HepG2 (cell line): ENCODE measurements at regions not wholly inside any gene's neighbourhood (a gene's known extent, or its start where the extent isn't known, plus 50 kb on each side); places are given as distances from the start of the nearest gene placed in this dataset.

Experiments used
- ATAC-seq: fragments of 200-7000 bp; cut with Tn5 transposase; 3 replicates; pipeline ENCODE4 v1.9.1; 2020; ENCODE audit warnings: mild to moderate bottlenecking, moderate library complexity
- BruUV-seq: library from RNA; stranded (reverse); fragments of 400-500 nt; replicated peaks from 2 replicates; lab custom pipeline; 2021; lab: Mats Ljungman, UMichigan
- CTCF ChIA-PET: fragments of 300-600 bp; formaldehyde crosslinking; extraction: SDS; loops from one replicate; lab custom pipeline; 2021; ENCODE audit warnings: low total read pairs, inconsistent platforms, low intra/inter-chr PET ratio; lab: Yijun Ruan, JAX
- POLR2A ChIA-PET: fragments of 350-600 bp; sonication (Branson Sonifier 250); formaldehyde crosslinking; loops from one replicate; lab custom pipeline; 2020; ENCODE audit warnings: antibody characterized with exemption, inconsistent platforms; lab: Yijun Ruan, JAX
- DNase-seq: peaks from one replicate; pipeline ENCODE4 v3.0.0-alpha.2; 2015; ENCODE audit warnings: low spot score
- FAIRE-seq: peaks from 3 replicates; lab custom pipeline; 2011; peaks lifted over from hg19 to GRCh38; lab: Jason Lieb, UNC
- H2AFZ ChIP-seq: one replicate; pipeline ENCODE4 v1.6.1; 2011; ENCODE audit warnings: low read length, inconsistent platforms
- H3K27ac ChIP-seq: fragments of 300-600 bp; 3 replicates; pipeline ENCODE4 v1.8.0; 2011; ENCODE audit warnings: mixed run types, mild to moderate bottlenecking, mixed read lengths, low read length, inconsistent platforms; ENCODE audit not compliant: insufficient read depth; ENCODE audit errors: extremely low read length
- H3K27me3 ChIP-seq, 2 experiments: fragments of 200-600 bp in 1 of 2; 2 replicates in 1 of 2; 3 replicates in 1 of 2; pipeline versions ENCODE4 v1.6.0 to v1.8.0; 2011; ENCODE audit warnings: low read length in 2 of 2, mild to moderate bottlenecking in 2 of 2, moderate library complexity in 2 of 2, inconsistent platforms in 1 of 2; ENCODE audit not compliant: insufficient read depth in 2 of 2, control insufficient read depth in 1 of 2
- H3K36me3 ChIP-seq, 2 experiments: fragments of 200-600 bp in 1 of 2; replicated peaks in 1 of 2; 2 replicates in 1 of 2; 3 replicates in 1 of 2; pipeline versions ENCODE4 v1.5.1 to v1.8.0; 2011; ENCODE audit warnings: low read length in 2 of 2, inconsistent platforms in 1 of 2; ENCODE audit not compliant: insufficient read depth in 2 of 2, control insufficient read depth in 1 of 2
- H3K4me1 ChIP-seq: 2 replicates; pipeline ENCODE4 v1.5.1; 2012; ENCODE audit warnings: low read length, inconsistent platforms; ENCODE audit not compliant: insufficient read depth
- H3K4me2 ChIP-seq: 2 replicates; pipeline ENCODE4 v1.6.0; 2011; ENCODE audit warnings: low read depth, low read length, inconsistent platforms
- H3K4me3 ChIP-seq, 3 experiments: fragments of 200-600 bp in 1 of 3; sonication (generic), shearing (Covaris generic) in 1 of 3; replicated peaks in 1 of 3; 2 replicates each; pipeline ENCODE4 v1.5.1; 2011 to 2016; ENCODE audit warnings: low read length in 3 of 3, inconsistent platforms in 2 of 3, low read depth in 2 of 3, mild to moderate bottlenecking in 2 of 3, control low read depth in 1 of 3, mixed read lengths in 1 of 3; ENCODE audit not compliant: insufficient read depth in 1 of 3
- H3K79me2 ChIP-seq: one replicate; pipeline ENCODE4 v1.6.1; 2011; ENCODE audit warnings: low read length, inconsistent platforms; ENCODE audit not compliant: insufficient read depth
- H3K9ac ChIP-seq: 2 replicates; pipeline ENCODE4 v1.6.0; 2011; ENCODE audit warnings: mild to moderate bottlenecking, low read depth, low read length, inconsistent platforms; ENCODE audit not compliant: insufficient read depth
- H3K9me3 ChIP-seq: 2 replicates; pipeline ENCODE4 v1.5.1; 2012; ENCODE audit warnings: mild to moderate bottlenecking, low read length
- H4K20me1 ChIP-seq: 2 replicates; pipeline ENCODE4 v1.6.0; 2011; ENCODE audit warnings: inconsistent platforms, mild to moderate bottlenecking, low read length, moderate library complexity; ENCODE audit not compliant: insufficient read depth
- CBFB ChIP-seq: sonication (generic); formaldehyde crosslinking; IDR thresholded peaks from 2 replicates; pipeline ENCODE4 v1.4.0; 2020; ENCODE audit warnings: missing genetic modification reagents
- GATA4 ChIP-seq: sonication (generic); IDR thresholded peaks from 2 replicates; pipeline ENCODE4 v1.6.1; 2016; ENCODE audit warnings: antibody characterized with exemption, low read depth, borderline replicate concordance
- NR2F2 ChIP-seq: IDR thresholded peaks from 2 replicates; pipeline ENCODE4 v1.6.1; 2012; ENCODE audit warnings: low read depth, inconsistent platforms, borderline replicate concordance
- REXO4 ChIP-seq: sonication (generic); formaldehyde crosslinking; IDR thresholded peaks from 2 replicates; pipeline ENCODE4 v1.8.0; 2022; ENCODE audit warnings: missing genetic modification reagents, mild to moderate bottlenecking, borderline replicate concordance
- SUZ12 ChIP-seq: fragments of 150-350 bp; IDR thresholded peaks from 2 replicates; pipeline ENCODE4 v1.6.1; 2014; ENCODE audit warnings: low read depth, low read length
- XRCC5 ChIP-seq: fragments of 200-400 bp; formaldehyde crosslinking; optimal IDR thresholded peaks from 2 replicates; pipeline ENCODE3; 2017; ENCODE audit warnings: mild to moderate bottlenecking, low read length
- ZMAT5 ChIP-seq: sonication (generic); formaldehyde crosslinking; IDR thresholded peaks from 2 replicates; pipeline ENCODE4 v1.5.0; 2020; ENCODE audit warnings: mild to moderate bottlenecking, low read depth, missing genetic modification reagents, borderline replicate concordance
- ZNF142 ChIP-seq: sonication (generic); formaldehyde crosslinking; IDR thresholded peaks from 2 replicates; pipeline ENCODE4 v1.4.0; 2020; ENCODE audit warnings: missing genetic modification reagents
- ZNF512B ChIP-seq: sonication (generic); formaldehyde crosslinking; IDR thresholded peaks from 2 replicates; pipeline ENCODE4 v1.5.1; 2020; ENCODE audit warnings: missing genetic modification reagents, mild to moderate bottlenecking, borderline replicate concordance
- ZNF574 ChIP-seq: sonication (generic); formaldehyde crosslinking; IDR thresholded peaks from 2 replicates; pipeline ENCODE4 v1.4.0; 2020; ENCODE audit warnings: missing genetic modification reagents
- ZNF605 ChIP-seq: sonication (generic); formaldehyde crosslinking; IDR thresholded peaks from 2 replicates; pipeline ENCODE4 v1.8.0; 2022; ENCODE audit warnings: mild to moderate bottlenecking, missing genetic modification reagents
- WGBS: methylation state at CpG from one replicate; pipeline ENCODE4 v1.1.6; 2017; ENCODE audit warnings: low lambda C conversion rate; 5-methylcytosine and 5-hydroxymethylcytosine counted together
- in situ Hi-C: cut with HindIII; loops from 2 replicates; pipeline ENCODE4 v1.10.0; 2017; ENCODE audit warnings: low pct_unique_long_range_greater_than_20kb; ENCODE audit not compliant: extremely low pct_ligation_motif_present
- intact Hi-C: fragments of 100-400 bp; cut with micrococcal nuclease; formaldehyde crosslinking; loops from one replicate; pipeline ENCODE4 v1.10.0; 2022; ENCODE audit not compliant: unreplicated experiment

GRCh38 chr1:193763266-193763665 is 576.9 kb upstream of the B3GALT2 start:
- Histone ChIP-seq H3K4me2 (no peak overlapping the region), H3K36me3 (no peaks in the 10 kb centered on the region), H3K4me1 (no peaks in the 10 kb centered on the region), H3K79me2 (no peaks in the 10 kb centered on the region), H3K9ac (no peak overlapping the region), H2AFZ (no peak overlapping the region), H4K20me1 (no peaks in the 10 kb centered on the region), H3K27ac (no peak overlapping the region), H3K4me3 (no peak overlapping the region), H3K9me3 (no peaks in the 10 kb centered on the region), H3K27me3 (no peaks in the 10 kb centered on the region)
- in situ Hi-C loops, result no loop called here
- CTCF ChIA-PET, result no interaction called here
- FAIRE-seq (no peak), DNase-seq (no peak), ATAC-seq (no peak)
- POLR2A ChIA-PET, result no interaction called here
- WGBS, result 0% methylated on average over 3 of the region's 3 CpGs
- BruUV-seq, result no TSS peak
- intact Hi-C loops, result no loop called here
- TF ChIP-seq ZNF605 (CRISPR knock-in tag) (no peak), NR2F2 (no peak), ZMAT5 (CRISPR knock-in tag) (no peak), ZNF142 (CRISPR knock-in tag) (no peak), SUZ12 (no peak), ZNF574 (CRISPR knock-in tag) (no peak), CBFB (CRISPR knock-in tag) (no peak), ZNF512B (CRISPR knock-in tag) (no peak), XRCC5 (no peak), GATA4 (no peak), REXO4 (CRISPR knock-in tag) (no peak)
